Adrenal gland (tissue), 9 donors: ENCODE measurements at regions not wholly inside any gene's neighbourhood (a gene's known extent, or its start where the extent isn't known, plus 50 kb on each side); places are given as distances from the start of the nearest gene placed in this dataset.

Experiments used
- DNase-seq, 7 donors: peaks; one replicate each; pipeline ENCODE4 v3.0.0-alpha.2; 2019 to 2020
- H3K27ac ChIP-seq, 5 donors: fragments of 200-600 bp; sonication (generic) in 4 of 5; 1 replicate in 3 of 5; 2 replicates in 2 of 5; pipeline versions ENCODE4 v1.5.1 to v1.8.0; 2016 to 2020; ENCODE audit warnings: mild to moderate bottlenecking in 1 of 5
- H3K27me3 ChIP-seq: fragments of 200-600 bp; 2 replicates; pipeline ENCODE4 v1.8.0; 2021
- H3K36me3 ChIP-seq, 2 donors: fragments of 200-600 bp; replicated peaks in 1 of 2; 1 replicate in 1 of 2; 2 replicates in 1 of 2; pipeline versions ENCODE4 v1.5.1 to v1.8.0; 2018 to 2022
- H3K4me1 ChIP-seq, 2 donors: fragments of 200-600 bp; replicated peaks in 1 of 2; 1 replicate in 1 of 2; 2 replicates in 1 of 2; pipeline versions ENCODE4 v1.5.1 to v1.8.0; 2018 to 2021
- H3K4me3 ChIP-seq, 4 donors: fragments of 200-600 bp; sonication (generic) in 3 of 4; one replicate each; pipeline ENCODE4 v1.5.1; 2016 to 2018
- H3K9me3 ChIP-seq, 3 donors: fragments of 200-600 bp; sonication (generic) in 1 of 3; replicated peaks in 1 of 3; 1 replicate in 2 of 3; 2 replicates in 1 of 3; pipeline versions ENCODE4 v1.5.1 to v1.8.0; 2016 to 2021
- CTCF ChIP-seq, 6 experiments: fragments of 450-650 bp in 4 of 6; fragments of 200-600 bp in 2 of 6; sonication (generic) in 1 of 6; IDR thresholded peaks; 1 replicate in 5 of 6; 2 replicates in 1 of 6; pipeline versions ENCODE4 v1.5.1 to v1.8.0; 2016 to 2021; ENCODE audit warnings: antibody characterized with exemption in 6 of 6, mild to moderate bottlenecking in 2 of 6, moderate library complexity in 1 of 6
- POLR2A ChIP-seq, 2 donors: fragments of 450-650 bp; IDR thresholded peaks; one replicate each; pipeline ENCODE4 v1.6.1; 2017; ENCODE audit warnings: antibody characterized with exemption in 2 of 2, mild to moderate bottlenecking in 2 of 2, moderate library complexity in 1 of 2
- WGBS, 4 donors: extraction: QIAGEN DNeasy Blood & Tissue Kit in 2 of 4; methylation state at CpG; one replicate each; pipeline versions ENCODE4 v1.1.5 to v1.1.7; 2013 to 2017; 5-methylcytosine and 5-hydroxymethylcytosine counted together
- intact Hi-C, 2 donors: fragments of 100-400 bp; cut with DNase I; formaldehyde crosslinking; loops; one replicate each; pipeline versions ENCODE4 v1.14.1 to v1.15.0; 2022 to 2023
- donor health status: healthy with polysubstance abuse.
- donor health status: Bipolar disorder and iron deficiency.
- donor health status: DM: yes; HTN: yes; CAD: no.
- donor health status: DM: no; HTN: no; CAD: no.
- donor health status: DM: no; HTN: no; CAD: no.

GRCh38 chr14:45381091-45381490 lies 128.1 kb upstream of the MIS18BP1 start:
- intact Hi-C loops = no loop called here
- Histone ChIP-seq H3K27me3 (no peaks in the 10 kb centered on the region), H3K36me3 (no peaks in the 10 kb centered on the region), H3K27ac (no peak overlapping the region), H3K4me3 (no peak overlapping the region), H3K9me3 (no peaks in the 10 kb centered on the region), H3K4me1 (no peaks in the 10 kb centered on the region)
- no peak for DNase-seq
- no peak for TF ChIP-seq POLR2A (IDR thresholded peaks at IDR 0.05)
- TF ChIP-seq CTCF (IDR thresholded peaks at IDR 0.05) = no peak
- WGBS, 4 donors = 52 to 90% (median 80%) methylated on average over 2 of the region's 2 CpGs

GRCh38 chr14:45377166-45377565 lies 124.2 kb upstream of the MIS18BP1 start:
- WGBS, 4 donors = 83 to 91% (median 87%) methylated on average over 2 of the region's 2 CpGs
- no peaks in the 10 kb centered on the region for H3K4me1 ChIP-seq
- no peaks in the 10 kb centered on the region for H3K36me3 ChIP-seq
- no peak overlapping the region for H3K4me3 ChIP-seq
- H3K9me3 ChIP-seq = no peaks in the 10 kb centered on the region
- H3K27ac ChIP-seq = no peak overlapping the region
- TF ChIP-seq POLR2A (IDR thresholded peaks at IDR 0.05) = no peak
- no peak for TF ChIP-seq CTCF (IDR thresholded peaks at IDR 0.05)
- no peaks in the 10 kb centered on the region for H3K27me3 ChIP-seq
- DNase-seq = no peak
- intact Hi-C loops = no loop called here

- TF ChIP-seq CTCF (IDR thresholded peaks at IDR 0.05) (no peak), POLR2A (IDR thresholded peaks at IDR 0.05) (no peak)
- Histone ChIP-seq H3K36me3 (no peaks in the 10 kb centered on the region), H3K27ac (no peak overlapping the region), H3K9me3 (no peaks in the 10 kb centered on the region), H3K27me3 (no peaks in the 10 kb centered on the region), H3K4me1 (no peaks in the 10 kb centered on the region), H3K4me3 (no peak overlapping the region)
- no peak for DNase-seq
- WGBS, 4 donors = 79 to 91% (median 82%) methylated on average over 2 of the region's 2 CpGs
- intact Hi-C loops = no loop called here
These were observed 120.9 kb upstream of the MIS18BP1 start for GRCh38 chr14:45373877-45374276.

GRCh38 chr14:45364565-45365156 lies 111.7 kb upstream of the MIS18BP1 start:
- intact Hi-C loops = no loop called here
- H3K4me1 ChIP-seq = no peaks in the 10 kb centered on the region
- no peak for DNase-seq
- H3K4me3 ChIP-seq = no peak overlapping the region
- no peaks in the 10 kb centered on the region for H3K27me3 ChIP-seq
- WGBS, 4 donors = 61 to 72% (median 66%) methylated on average over 4 of the region's 4 CpGs
- TF ChIP-seq CTCF (IDR thresholded peaks at IDR 0.05) (no peak), POLR2A (IDR thresholded peaks at IDR 0.05) (no peak)
- no peak overlapping the region for H3K27ac ChIP-seq
- no peaks in the 10 kb centered on the region for H3K36me3 ChIP-seq
- H3K9me3 ChIP-seq = no peaks in the 10 kb centered on the region
